DMS114 treated with DMSO at 0.1 percent for 48 hours (cell line): ENCODE measurements at regions not wholly inside any gene's neighbourhood (a gene's known extent, or its start where the extent isn't known, plus 50 kb on each side); places are given as distances from the start of the nearest gene placed in this dataset.
"Not testable (repeated sequence)": the region's sequence is repeated elsewhere in the genome, so short reads cannot be mapped to it uniquely, and the experiment has no call there.

Source experiments
- DNase-seq: peaks from one replicate; lab custom pipeline; 2025; ENCODE audit not compliant: unreplicated experiment; lab: John Stamatoyannopoulos, UW

GRCh38 chrX:3442691-3443090 is 96.2 kb upstream of the MXRA5 start:
- no peak for DNase-seq

- DNase-seq = no peak
Observed at GRCh38 chrX:3440981-3441380, 94.5 kb upstream of the MXRA5 start.

- DNase-seq = not testable (repeated sequence)
Observed at GRCh38 chrX:3435916-3436315, 89.5 kb upstream of the MXRA5 start.

- DNase-seq = no peak
Observed at GRCh38 chrX:3435057-3435456, 88.6 kb upstream of the MXRA5 start.

GRCh38 chrX:3428792-3429191 is 82.3 kb upstream of the MXRA5 start:
- DNase-seq = no peak

- no peak for DNase-seq
Observed at GRCh38 chrX:3426552-3426951, 80.1 kb upstream of the MXRA5 start.

- DNase-seq = no peak
Observed at GRCh38 chrX:3425031-3425430, 78.6 kb upstream of the MXRA5 start.

- DNase-seq = no peak
Observed at GRCh38 chrX:3420316-3420715, 73.9 kb upstream of the MXRA5 start.

GRCh38 chrX:3415011-3415410 is 68.6 kb upstream of the MXRA5 start:
- DNase-seq = no peak

- not testable (repeated sequence) for DNase-seq
Observed at GRCh38 chrX:3411626-3412025, 65.2 kb upstream of the MXRA5 start.

GRCh38 chrX:3409936-3410335 is 63.5 kb upstream of the MXRA5 start:
- DNase-seq = not testable (repeated sequence)

GRCh38 chrX:3407781-3408180 is 61.3 kb upstream of the MXRA5 start:
- DNase-seq = no peak

- no peak for DNase-seq
Observed at GRCh38 chrX:3407121-3407520, 60.7 kb upstream of the MXRA5 start.

GRCh38 chrX:3403748-3404147 is 57.3 kb upstream of the MXRA5 start:
- DNase-seq = no peak
